Omental fat pad (tissue), 3 donors: ENCODE measurements at regions not wholly inside any gene's neighbourhood (a gene's known extent, or its start where the extent isn't known, plus 50 kb on each side); places are given as distances from the start of the nearest gene placed in this dataset.

Experiments used
- ATAC-seq: fragments of 150-250 bp; one replicate; pipeline ENCODE4 v1.9.1; 2016; ENCODE audit warnings: mild to moderate bottlenecking, moderate library complexity; ENCODE audit not compliant: low FRiP score
- DNase-seq: peaks from one replicate; pipeline ENCODE4 v3.0.0-alpha.2; 2019; ENCODE audit warnings: low spot score
- CTCF ChIP-seq, 3 donors: fragments of 450-650 bp; IDR thresholded peaks; one replicate each; pipeline ENCODE4 v1.5.1; 2016 to 2017; ENCODE audit warnings: antibody characterized with exemption in 3 of 3, mild to moderate bottlenecking in 3 of 3, moderate library complexity in 2 of 3

GRCh38 chr11:92533657-92534335, 309.2 kb downstream of the FAT3 start:
- DNase-seq (no peak), ATAC-seq (no peak)
- TF ChIP-seq CTCF (IDR thresholded peaks at IDR 0.05): no peak

GRCh38 chr11:92536883-92537282, 312.3 kb downstream of the FAT3 start:
- no peak for TF ChIP-seq CTCF (IDR thresholded peaks at IDR 0.05)
- no peak for DNase-seq
- ATAC-seq: no peak

- no peak for TF ChIP-seq CTCF (IDR thresholded peaks at IDR 0.05)
- ATAC-seq: no peak
Measured at GRCh38 chr11:92540096-92540495, 315.5 kb downstream of the FAT3 start.

GRCh38 chr11:92545906-92546471, 321.4 kb downstream of the FAT3 start:
- no peak for ATAC-seq
- TF ChIP-seq CTCF (IDR thresholded peaks at IDR 0.05): no peak
- DNase-seq: no peak

More at GRCh38 chr11:92540096-92540495, 315.5 kb downstream of the FAT3 start:
- no peak for DNase-seq

GRCh38 chr11:92546603-92547002, 322.0 kb downstream of the FAT3 start:
- DNase-seq (no peak), ATAC-seq (no peak)
- no peak for TF ChIP-seq CTCF (IDR thresholded peaks at IDR 0.05)

GRCh38 chr11:92550411-92550810, 325.8 kb downstream of the FAT3 start:
- no peak for TF ChIP-seq CTCF (IDR thresholded peaks at IDR 0.05)
- ATAC-seq (no peak), DNase-seq (no peak)

GRCh38 chr11:92550871-92551270, 326.3 kb downstream of the FAT3 start:
- no peak for DNase-seq
- no peak for TF ChIP-seq CTCF (IDR thresholded peaks at IDR 0.05)
- ATAC-seq: no peak
